VCaP (cell line): ENCODE measurements at regions not wholly inside any gene's neighbourhood (a gene's known extent, or its start where the extent isn't known, plus 50 kb on each side); places are given as distances from the start of the nearest gene placed in this dataset.

Experiments
- H3K27ac ChIP-seq: fragments of 450-650 bp; 2 replicates; pipeline ENCODE4 v1.5.1; 2017
- CTCF ChIP-seq: fragments of 450-650 bp; conservative IDR thresholded peaks from 2 replicates; pipeline ENCODE4 v1.5.1; 2017; ENCODE audit warnings: mild to moderate bottlenecking, moderate library complexity

DNA sequence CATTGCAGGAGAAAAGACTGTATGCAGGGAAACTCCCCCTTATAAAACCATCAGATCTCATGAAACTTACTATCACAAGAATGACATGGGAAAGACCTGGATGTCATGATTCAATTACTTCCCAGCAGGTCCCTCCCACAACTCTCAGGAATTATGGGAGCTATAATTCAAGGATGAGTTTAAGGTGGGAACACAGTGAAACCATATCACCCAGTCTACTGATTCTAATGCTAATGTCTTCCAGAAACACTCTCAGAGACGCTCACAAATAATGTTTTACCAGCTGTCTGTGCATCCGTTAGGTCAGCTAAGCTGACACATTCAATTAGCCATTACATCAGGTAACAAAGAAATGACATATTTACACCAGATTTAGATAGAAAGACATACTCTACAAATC is 637.9 kb downstream of the NLGN4Y start:
- H3K27ac ChIP-seq: no peak overlapping the region
- no peak for TF ChIP-seq CTCF

DNA sequence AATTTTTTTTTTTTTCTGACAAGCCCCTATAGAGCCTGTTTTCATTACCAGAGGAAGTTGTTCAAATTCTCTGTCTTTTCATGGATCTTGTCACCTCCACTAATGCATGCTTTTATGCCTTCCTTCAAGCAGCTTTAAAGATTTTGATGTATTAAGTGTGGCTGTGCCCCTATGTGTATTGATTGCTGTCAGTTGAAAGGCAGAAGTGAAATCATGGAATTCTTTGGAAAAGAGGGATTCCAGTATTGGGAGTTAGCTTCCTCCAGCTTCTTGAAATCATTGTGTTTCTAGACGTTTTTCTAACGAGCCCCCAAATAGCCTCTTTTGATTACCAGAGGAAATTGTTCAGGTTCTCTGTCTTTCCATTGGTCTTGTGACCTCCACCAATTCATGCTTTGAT is 655.6 kb downstream of the NLGN4Y start:
- TF ChIP-seq CTCF: no peak

DNA sequence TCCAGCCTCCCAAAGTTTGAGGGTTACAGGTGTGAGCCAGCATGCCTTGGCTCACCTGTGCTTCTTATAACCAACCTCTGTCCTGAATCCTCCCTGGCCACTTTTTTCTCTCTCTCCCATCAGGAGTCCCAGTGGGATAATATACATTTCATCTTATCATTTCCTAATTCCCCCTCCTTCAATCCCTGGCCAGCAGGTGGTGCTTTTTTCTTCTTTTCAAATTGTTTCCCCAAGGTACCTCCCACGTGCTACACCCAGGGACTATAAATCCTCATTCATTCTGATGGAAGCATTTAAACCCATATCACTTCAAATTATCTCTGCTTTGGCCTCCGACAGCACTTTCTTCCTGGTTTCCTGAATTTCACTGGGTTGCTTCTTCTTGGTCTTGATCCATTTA is 704.7 kb downstream of the NLGN4Y start:
- TF ChIP-seq CTCF: peak; percentile 62
- no peak overlapping the region for H3K27ac ChIP-seq

More for the DNA sequence above, 655.6 kb downstream of the NLGN4Y start:
- H3K27ac ChIP-seq: no peak overlapping the region

GRCh38 chrY:15239596-15240132 is 715.3 kb downstream of the NLGN4Y start:
- H3K27ac ChIP-seq: no peak overlapping the region
- no peak for TF ChIP-seq CTCF

GRCh38 chrY:15259286-15259685 is 735.0 kb downstream of the NLGN4Y start:
- H3K27ac ChIP-seq: peak overlapping the region; percentile 31
- no peak for TF ChIP-seq CTCF

DNA sequence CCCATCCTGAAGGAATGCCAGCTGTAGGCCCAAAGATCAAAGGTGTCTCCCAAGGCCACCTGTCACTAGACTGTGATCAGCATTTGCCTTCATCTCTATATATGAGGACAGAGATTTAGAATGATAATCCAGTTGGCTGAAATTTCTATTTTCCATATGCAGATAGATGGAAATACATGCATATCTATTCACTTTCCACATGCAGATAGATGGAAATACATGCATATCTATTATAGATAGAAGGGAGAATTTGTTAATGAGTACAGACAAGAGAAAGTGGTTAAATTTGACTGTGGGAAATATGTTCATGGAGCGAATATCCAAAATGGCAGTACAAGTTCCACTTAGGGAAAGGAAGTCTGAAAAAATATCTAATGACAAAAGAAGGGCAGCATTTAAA is 762.2 kb downstream of the NLGN4Y start:
- TF ChIP-seq CTCF: no peak
- peak overlapping the region; percentile 56 for H3K27ac ChIP-seq

GRCh38 chrY:15289821-15290220 is 765.5 kb downstream of the NLGN4Y start:
- TF ChIP-seq CTCF: no peak
- no peak overlapping the region for H3K27ac ChIP-seq

GRCh38 chrY:15292881-15293280 is 768.6 kb downstream of the NLGN4Y start:
- H3K27ac ChIP-seq: no peak overlapping the region
- TF ChIP-seq CTCF: no peak
